Pancreas (tissue), 10 donors: ENCODE measurements at regions not wholly inside any gene's neighbourhood (a gene's known extent, or its start where the extent isn't known, plus 50 kb on each side); places are given as distances from the start of the nearest gene placed in this dataset.
A peak's percentile ranks its signal among the peaks of the same experiment; 100 is the strongest.

ENCODE experiments used
- ATAC-seq, 4 donors: fragments of 200-7000 bp; cut with Tn5 transposase; one replicate each; pipeline versions ENCODE4 v1.8.0 to v1.9.1; 2020; ENCODE audit warnings: mild to moderate bottlenecking in 4 of 4, moderate library complexity in 4 of 4
- DNase-seq, 6 donors: peaks; one replicate each; pipeline ENCODE4 v3.0.0-alpha.2; 2020
- FAIRE-seq: peaks from 2 replicates; lab custom pipeline; 2012; peaks lifted over from hg19 to GRCh38; lab: Jason Lieb, UNC
- H3K27ac ChIP-seq, 4 donors: fragments of 200-600 bp; sonication (generic); 1 replicate in 3 of 4; 2 replicates in 1 of 4; pipeline versions ENCODE4 v1.5.0 to v1.8.0; 2020
- H3K27me3 ChIP-seq, 4 donors: fragments of 200-600 bp; one replicate each; pipeline ENCODE4 v1.8.0; 2021
- H3K36me3 ChIP-seq, 3 donors: fragments of 200-600 bp; sonication (generic) in 1 of 3; one replicate each; pipeline versions ENCODE4 v1.5.0 to v1.8.0; 2020 to 2021
- H3K4me1 ChIP-seq, 3 donors: fragments of 200-600 bp; one replicate each; pipeline ENCODE4 v1.8.0; 2021
- H3K4me3 ChIP-seq, 4 donors: fragments of 200-600 bp; sonication (generic) in 2 of 4; one replicate each; pipeline versions ENCODE4 v1.5.0 to v1.8.0; 2020 to 2021
- H3K9me3 ChIP-seq, 4 donors: fragments of 200-600 bp; one replicate each; pipeline ENCODE4 v1.8.0; 2021
- WGBS, 2 donors: extraction: QIAGEN DNeasy Blood & Tissue Kit; methylation state at CpG; one replicate each; pipeline ENCODE4 v1.1.7; 2013; 5-methylcytosine and 5-hydroxymethylcytosine counted together
- intact Hi-C, 3 donors: fragments of 100-400 bp; cut with DNase I; formaldehyde crosslinking; loops; one replicate each; pipeline versions ENCODE4 v1.11.1 to v1.14.2; 2022
- TF ChIP-seq, protein P1 (sequence below), 4 donors: fragments of 200-600 bp; sonication (generic) in 3 of 4; IDR thresholded peaks; one replicate each; pipeline versions ENCODE4 v1.5.0 to v1.8.0; 2021; ENCODE audit warnings: antibody characterized with exemption in 4 of 4
- donor health status: healthy with polysubstance abuse.
- donor health status: DM: no; HTN: no; CAD: no; lungs with moderate emphysema.
- donor health status: DM: no; HTN: no; CAD: no.
- donor health status: control.
- donor health status: control.
- donor health status: Bipolar disorder and iron deficiency.
- donor health status: DM: yes; HTN: yes; CAD: no.
- donor health status: DM: no; HTN: no; CAD: no.
- donor health status: DM: no; HTN: no; CAD: no.
- donor health status: DM: yes; HTN: yes; CAD: no.

DNA sequence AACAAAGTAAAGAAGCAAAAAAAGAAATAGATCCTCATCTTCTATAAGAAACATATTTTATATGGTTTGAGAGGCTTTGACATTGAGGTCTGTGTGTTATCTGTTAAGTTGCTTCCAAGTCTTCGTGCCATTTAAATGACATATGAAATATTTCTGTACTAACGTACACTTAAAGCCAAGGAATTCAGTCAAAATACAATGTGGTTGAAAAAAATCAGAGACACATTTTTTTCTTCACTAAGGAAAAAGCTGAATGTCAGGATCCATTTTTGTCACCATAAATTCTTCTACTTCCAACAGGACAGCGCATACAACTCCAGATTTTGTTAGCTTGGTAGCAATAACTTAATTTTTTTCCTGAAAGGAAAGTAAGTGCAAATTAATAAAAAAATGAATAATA lies 168.5 kb downstream of the FAT4 start:
- ATAC-seq (no peak), FAIRE-seq (no peak), DNase-seq (no peak)
- no peaks in the 10 kb centered on the region for H3K9me3 ChIP-seq
- H3K4me1 ChIP-seq, result no peaks in the 10 kb centered on the region
- peaks cover 0 to 4% (median 0%) of the 10 kb centered on the region in 3 donors for H3K36me3 ChIP-seq
- H3K27ac ChIP-seq, result no peak overlapping the region
- intact Hi-C loops, result no loop called here
- no peak overlapping the region for H3K4me3 ChIP-seq
- 69 to 84% methylated on average over 3 of the region's 3 CpGs for WGBS, 2 donors
- no peaks in the 10 kb centered on the region for H3K27me3 ChIP-seq
- TF ChIP-seq, protein P1, sequence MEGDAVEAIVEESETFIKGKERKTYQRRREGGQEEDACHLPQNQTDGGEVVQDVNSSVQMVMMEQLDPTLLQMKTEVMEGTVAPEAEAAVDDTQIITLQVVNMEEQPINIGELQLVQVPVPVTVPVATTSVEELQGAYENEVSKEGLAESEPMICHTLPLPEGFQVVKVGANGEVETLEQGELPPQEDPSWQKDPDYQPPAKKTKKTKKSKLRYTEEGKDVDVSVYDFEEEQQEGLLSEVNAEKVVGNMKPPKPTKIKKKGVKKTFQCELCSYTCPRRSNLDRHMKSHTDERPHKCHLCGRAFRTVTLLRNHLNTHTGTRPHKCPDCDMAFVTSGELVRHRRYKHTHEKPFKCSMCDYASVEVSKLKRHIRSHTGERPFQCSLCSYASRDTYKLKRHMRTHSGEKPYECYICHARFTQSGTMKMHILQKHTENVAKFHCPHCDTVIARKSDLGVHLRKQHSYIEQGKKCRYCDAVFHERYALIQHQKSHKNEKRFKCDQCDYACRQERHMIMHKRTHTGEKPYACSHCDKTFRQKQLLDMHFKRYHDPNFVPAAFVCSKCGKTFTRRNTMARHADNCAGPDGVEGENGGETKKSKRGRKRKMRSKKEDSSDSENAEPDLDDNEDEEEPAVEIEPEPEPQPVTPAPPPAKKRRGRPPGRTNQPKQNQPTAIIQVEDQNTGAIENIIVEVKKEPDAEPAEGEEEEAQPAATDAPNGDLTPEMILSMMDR (IDR thresholded peaks at IDR 0.05), result no peak

DNA sequence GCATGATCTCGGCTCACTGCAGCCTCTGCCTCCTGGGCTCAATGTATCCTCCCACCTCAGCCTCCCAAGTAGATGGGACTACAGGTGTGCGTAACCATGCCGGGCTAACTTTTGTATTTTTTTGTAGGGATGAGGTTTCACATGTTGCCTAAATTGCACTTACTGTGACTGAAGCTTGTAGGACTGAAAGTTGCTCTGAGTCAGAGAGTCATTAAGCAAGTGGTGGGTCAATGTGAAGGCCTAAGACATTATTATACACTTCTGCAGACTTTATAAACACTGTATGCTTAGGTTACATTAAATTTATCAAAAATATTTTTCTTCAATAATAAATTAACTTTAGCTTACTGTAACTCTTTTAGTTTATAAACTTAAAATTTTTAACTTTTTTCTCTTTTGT lies 170.2 kb downstream of the FAT4 start:
- ATAC-seq, result no peak
- H3K9me3 ChIP-seq, result no peaks in the 10 kb centered on the region
- no peak for DNase-seq
- WGBS, 2 donors, result 79 to 84% methylated on average over 3 of the region's 3 CpGs
- peaks cover 0 to 4% (median 0%) of the 10 kb centered on the region in 3 donors for H3K36me3 ChIP-seq
- no peaks in the 10 kb centered on the region for H3K27me3 ChIP-seq
- H3K4me1 ChIP-seq, result no peaks in the 10 kb centered on the region
- intact Hi-C loops, result no loop called here
- H3K27ac ChIP-seq, result no peak overlapping the region
- H3K4me3 ChIP-seq, result no peak overlapping the region
- TF ChIP-seq, protein P1 (IDR thresholded peaks at IDR 0.05), result no peak
- FAIRE-seq, result no peak

DNA sequence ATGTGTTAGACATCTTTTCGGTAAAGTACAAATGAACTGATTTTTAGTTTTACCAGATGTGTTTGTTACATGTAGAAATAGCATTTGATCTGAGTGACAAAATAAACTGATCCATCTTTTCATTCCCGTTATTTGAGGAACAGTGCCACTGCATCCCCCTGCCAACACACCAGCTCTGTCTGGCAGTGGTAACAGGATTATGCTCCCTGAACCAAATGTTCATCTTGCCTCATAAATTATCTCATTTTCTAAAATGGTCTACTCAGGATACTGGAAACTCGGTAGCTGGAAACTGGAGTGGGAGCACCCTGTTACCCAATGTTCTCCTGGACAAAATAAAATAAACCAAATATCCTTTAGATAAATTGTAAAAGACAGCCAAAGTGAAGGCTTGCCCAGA lies 171.6 kb downstream of the FAT4 start:
- intact Hi-C loops, result no loop called here
- DNase-seq (no peak), ATAC-seq (no peak), FAIRE-seq (no peak)
- peaks cover 0 to 4% (median 0%) of the 10 kb centered on the region in 3 donors for H3K36me3 ChIP-seq
- no peaks in the 10 kb centered on the region for H3K4me1 ChIP-seq
- H3K27me3 ChIP-seq, result no peaks in the 10 kb centered on the region
- 70 to 79% methylated on average over 3 of the region's 3 CpGs for WGBS, 2 donors
- TF ChIP-seq, protein P1 (IDR thresholded peaks at IDR 0.05), result no peak
- H3K9me3 ChIP-seq, result no peaks in the 10 kb centered on the region
- H3K4me3 ChIP-seq, result no peak overlapping the region
- no peak overlapping the region for H3K27ac ChIP-seq

DNA sequence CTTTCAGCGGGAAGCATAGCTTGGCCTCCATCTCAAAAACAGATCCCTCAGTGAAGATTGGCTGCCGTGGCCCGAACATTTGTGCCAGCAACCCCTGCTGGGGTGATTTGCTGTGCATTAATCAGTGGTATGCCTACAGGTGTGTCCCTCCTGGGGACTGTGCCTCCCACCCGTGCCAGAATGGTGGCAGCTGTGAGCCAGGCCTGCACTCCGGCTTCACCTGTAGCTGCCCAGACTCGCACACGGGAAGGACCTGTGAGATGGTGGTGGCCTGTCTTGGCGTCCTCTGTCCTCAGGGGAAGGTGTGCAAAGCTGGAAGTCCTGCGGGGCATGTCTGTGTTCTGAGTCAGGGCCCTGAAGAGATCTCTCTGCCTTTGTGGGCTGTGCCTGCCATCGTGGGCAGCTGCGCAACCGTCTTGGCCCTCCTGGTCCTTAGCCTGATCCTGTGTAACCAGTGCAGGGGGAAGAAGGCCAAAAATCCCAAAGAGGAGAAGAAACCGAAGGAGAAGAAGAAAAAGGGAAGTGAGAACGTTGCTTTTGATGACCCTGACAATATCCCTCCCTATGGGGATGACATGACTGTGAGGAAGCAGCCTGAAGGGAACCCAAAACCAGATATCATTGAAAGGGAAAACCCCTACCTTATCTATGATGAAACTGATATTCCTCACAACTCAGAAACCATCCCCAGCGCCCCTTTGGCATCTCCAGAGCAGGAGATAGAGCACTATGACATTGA lies 175.4 kb downstream of the FAT4 start:
- DNase-seq, result peak in 1 of 6 donors; percentile 20
- no peak for ATAC-seq
- Histone ChIP-seq H3K4me3 (no peak overlapping the region), H3K9me3 (no peaks in the 10 kb centered on the region), H3K27ac (no peak overlapping the region), H3K36me3 (peaks cover 0 to 4% (median 0%) of the 10 kb centered on the region in 3 donors), H3K4me1 (no peaks in the 10 kb centered on the region), H3K27me3 (no peaks in the 10 kb centered on the region)
- no peak for FAIRE-seq
- WGBS, 2 donors, result 71 to 85% methylated on average over 15 of the region's 15 CpGs
- intact Hi-C loops, result no loop called here
- TF ChIP-seq, protein P1 (IDR thresholded peaks at IDR 0.05), result no peak

DNA sequence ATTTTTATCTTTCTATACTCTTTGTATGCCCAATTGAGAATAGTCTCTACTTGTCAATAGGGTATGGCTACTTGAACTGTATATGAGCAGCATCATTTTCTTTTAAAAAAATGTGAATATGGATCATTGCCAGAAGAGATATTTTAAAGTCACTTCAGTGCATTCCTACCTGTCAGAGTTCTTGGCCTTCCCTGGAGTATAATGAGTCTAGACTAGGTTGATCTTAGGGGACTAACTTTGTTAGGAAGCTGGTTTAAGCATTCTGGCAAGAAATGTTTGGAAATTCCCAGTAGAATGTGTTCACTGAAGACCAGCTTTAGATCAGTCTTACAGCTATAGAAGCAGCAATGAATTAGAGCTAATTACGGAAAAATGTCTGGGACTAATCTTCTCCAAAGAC lies 178.2 kb downstream of the FAT4 start:
- no peaks in the 10 kb centered on the region for H3K9me3 ChIP-seq
- no peaks in the 10 kb centered on the region for H3K27me3 ChIP-seq
- no peaks in the 10 kb centered on the region for H3K4me1 ChIP-seq
- H3K27ac ChIP-seq, result no peak overlapping the region
- TF ChIP-seq, protein P1 (IDR thresholded peaks at IDR 0.05), result no peak
- ATAC-seq (no peak), DNase-seq (no peak), FAIRE-seq (no peak)
- H3K4me3 ChIP-seq, result no peak overlapping the region
- 58 to 63% methylated on average over 1 of the region's 1 CpG for WGBS, 2 donors
- peaks cover 0 to 3% (median 0%) of the 10 kb centered on the region in 3 donors for H3K36me3 ChIP-seq
- intact Hi-C loops, result no loop called here
